GM23338 (cell line): ENCODE measurements at regions not wholly inside any gene's neighbourhood (a gene's known extent, or its start where the extent isn't known, plus 50 kb on each side); places are given as distances from the start of the nearest gene placed in this dataset.
"Not testable (repeated sequence)": the region's sequence is repeated elsewhere in the genome, so short reads cannot be mapped to it uniquely, and the experiment has no call there.

Experiments
- ATAC-seq: fragments of 200-7000 bp; cut with Tn5 transposase; 3 replicates; pipeline ENCODE4 v1.9.1; 2020
- DNase-seq: peaks from one replicate; pipeline ENCODE4 v3.0.0-alpha.2; 2015; ENCODE audit warnings: low spot score
- H2AFZ ChIP-seq: fragments of 200-600 bp; sonication (generic); 2 replicates; pipeline ENCODE4 v1.8.0; 2016; ENCODE audit warnings: antibody characterized with exemption, mild to moderate bottlenecking, moderate library complexity
- H3F3A ChIP-seq: fragments of 200-600 bp; sonication (generic); replicated peaks from 2 replicates; pipeline ENCODE4 v1.8.0; 2017; ENCODE audit warnings: antibody characterized with exemption, mixed run types, low read depth
- H3K27ac ChIP-seq: fragments of 200-600 bp; sonication (generic); 2 replicates; pipeline ENCODE4 v1.6.1; 2016; ENCODE audit warnings: low read depth
- H3K27me3 ChIP-seq: fragments of 200-600 bp; sonication (generic); 2 replicates; pipeline ENCODE4 v1.8.0; 2016; ENCODE audit warnings: mild to moderate bottlenecking, mixed run types, moderate library complexity; ENCODE audit not compliant: insufficient read depth
- H3K36me3 ChIP-seq: fragments of 200-600 bp; sonication (generic); 2 replicates; pipeline ENCODE4 v1.8.0; 2016; ENCODE audit warnings: mild to moderate bottlenecking; ENCODE audit not compliant: insufficient read depth
- H3K4me1 ChIP-seq: fragments of 200-600 bp; sonication (generic); 2 replicates; pipeline ENCODE4 v1.8.0; 2016; ENCODE audit warnings: mild to moderate bottlenecking, moderate library complexity; ENCODE audit not compliant: insufficient read depth
- H3K4me2 ChIP-seq: fragments of 200-600 bp; sonication (generic); 2 replicates; pipeline ENCODE4 v1.7.1; 2017; ENCODE audit warnings: mixed run types
- H3K4me3 ChIP-seq: fragments of 200-600 bp; sonication (generic); 2 replicates; pipeline ENCODE4 v1.6.1; 2016; ENCODE audit warnings: mixed run types
- H3K79me2 ChIP-seq: fragments of 200-600 bp; sonication (generic); replicated peaks from 2 replicates; pipeline ENCODE4 v1.8.0; 2017; ENCODE audit warnings: mild to moderate bottlenecking; ENCODE audit not compliant: insufficient read depth
- H3K9me2 ChIP-seq: fragments of 200-600 bp; sonication (generic); 2 replicates; pipeline ENCODE4 v1.8.0; 2017; ENCODE audit not compliant: insufficient read depth
- H4K20me1 ChIP-seq: fragments of 200-600 bp; sonication (generic); replicated peaks from 2 replicates; pipeline ENCODE4 v1.8.0; 2017; ENCODE audit warnings: mild to moderate bottlenecking; ENCODE audit not compliant: insufficient read depth
- H3K27ac Mint-ChIP-seq: 2 replicates; pipeline ENCODE4 v1.8.0; 2020; ENCODE audit warnings: inconsistent platforms, mild to moderate bottlenecking, moderate library complexity, mixed read lengths
- H3K27me3 Mint-ChIP-seq: 3 replicates; pipeline ENCODE4 v1.8.0; 2022; ENCODE audit warnings: low read depth, mild to moderate bottlenecking, moderate library complexity, mixed read lengths, inconsistent platforms; ENCODE audit not compliant: insufficient read depth, poor library complexity
- H3K36me3 Mint-ChIP-seq: 3 replicates; pipeline ENCODE4 v1.8.0; 2021; ENCODE audit warnings: low read depth, mild to moderate bottlenecking, inconsistent platforms, moderate library complexity, mixed read lengths
- H3K4me1 Mint-ChIP-seq: 3 replicates; pipeline ENCODE4 v1.8.0; 2020; ENCODE audit warnings: mild to moderate bottlenecking, inconsistent platforms, mixed read lengths
- H3K4me3 Mint-ChIP-seq: 3 replicates; pipeline ENCODE4 v1.8.0; 2021; ENCODE audit warnings: moderate library complexity, mild to moderate bottlenecking, inconsistent platforms, mixed read lengths
- H3K9me3 Mint-ChIP-seq: 3 replicates; pipeline ENCODE4 v1.8.0; 2020; ENCODE audit warnings: moderate library complexity, mild to moderate bottlenecking, inconsistent platforms, mixed read lengths
- CREB1 ChIP-seq: fragments of 250-450 bp; sonication (Bioruptor Pico); IDR thresholded peaks from 2 replicates; pipeline ENCODE4 v1.5.0; 2020; ENCODE audit warnings: low read depth, mild to moderate bottlenecking, moderate library complexity
- EZH2 ChIP-seq: fragments of 200-600 bp; sonication (generic); IDR thresholded peaks from one replicate; pipeline ENCODE4 v1.8.0; 2017; ENCODE audit warnings: antibody characterized with exemption, mild to moderate bottlenecking, low read depth; ENCODE audit not compliant: unreplicated experiment
- EZH2phosphoT487 ChIP-seq: fragments of 200-600 bp; sonication (generic); IDR thresholded peaks from one replicate; pipeline ENCODE4 v1.8.1; 2018; ENCODE audit warnings: antibody characterized with exemption; ENCODE audit not compliant: unreplicated experiment
- JUNB ChIP-seq: IDR thresholded peaks from one replicate; pipeline ENCODE4 v1.6.1; 2016; ENCODE audit warnings: antibody characterized with exemption; ENCODE audit not compliant: unreplicated experiment
- POLR2AphosphoS5 ChIP-seq: IDR thresholded peaks from 2 replicates; pipeline ENCODE4 v1.6.1; 2016; ENCODE audit warnings: antibody characterized with exemption, low read depth
- STAT1 ChIP-seq: IDR thresholded peaks from one replicate; pipeline ENCODE4 v1.6.1; 2016; ENCODE audit warnings: antibody characterized with exemption; ENCODE audit not compliant: unreplicated experiment
- ZNF114 ChIP-seq: fragments of 250-450 bp; sonication (Bioruptor Pico); IDR thresholded peaks from 2 replicates; pipeline ENCODE4 v1.5.0; 2020; ENCODE audit warnings: mild to moderate bottlenecking, moderate library complexity
- ZNF331 ChIP-seq: fragments of 250-450 bp; sonication (Bioruptor Pico); IDR thresholded peaks from 2 replicates; pipeline ENCODE4 v1.5.0; 2020; ENCODE audit warnings: low read depth, mild to moderate bottlenecking, moderate library complexity
- TF ChIP-seq, protein P1 (sequence below): fragments of 250-450 bp; sonication (Bioruptor Pico); IDR thresholded peaks from 2 replicates; pipeline ENCODE4 v1.5.0; 2020; ENCODE audit warnings: mild to moderate bottlenecking, moderate library complexity
- TF ChIP-seq, protein P2 (sequence below): IDR thresholded peaks from 2 replicates; pipeline ENCODE4 v1.6.1; 2016; ENCODE audit warnings: antibody characterized with exemption
- TF ChIP-seq, protein P3 (sequence below): IDR thresholded peaks from one replicate; pipeline ENCODE4 v1.6.1; 2018; ENCODE audit warnings: antibody characterized with exemption; ENCODE audit not compliant: unreplicated experiment

DNA sequence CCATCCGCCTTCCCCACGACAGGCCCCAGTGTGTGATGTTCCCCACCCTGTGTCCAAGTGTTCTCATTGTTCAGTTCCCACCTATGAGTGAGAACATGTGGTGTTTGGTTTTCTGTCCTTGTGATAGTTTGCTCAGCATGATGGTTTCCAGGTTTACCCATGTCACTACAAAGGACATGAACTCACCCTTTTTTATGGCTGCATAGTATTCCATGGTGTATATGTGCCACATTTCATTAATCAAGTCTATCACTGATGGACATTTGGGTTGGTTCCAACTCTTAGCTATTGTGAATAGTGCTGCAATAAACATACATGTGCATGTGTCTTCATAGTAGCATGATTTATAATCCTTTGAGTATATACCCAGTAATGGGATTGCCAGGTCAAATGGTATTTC lies 488.2 kb upstream of the SEMA3D start:
- H3K27me3 Mint-ChIP-seq, H4K20me1 ChIP-seq, H3K4me3 ChIP-seq, ATAC-seq, DNase-seq, H3K4me2 ChIP-seq, H3K4me3 Mint-ChIP-seq, H3K27ac Mint-ChIP-seq, H3K9me2 ChIP-seq, H2AFZ ChIP-seq, H3K27me3 ChIP-seq, H3K4me1 Mint-ChIP-seq, H3K4me1 ChIP-seq, H3K79me2 ChIP-seq, H3F3A ChIP-seq, H3K27ac ChIP-seq, H3K36me3 ChIP-seq: not testable (repeated sequence)
- Mint-ChIP-seq H3K9me3 (peaks cover 32% of the 10 kb centered on the region), H3K36me3 (peaks cover 13% of the 10 kb centered on the region)

DNA sequence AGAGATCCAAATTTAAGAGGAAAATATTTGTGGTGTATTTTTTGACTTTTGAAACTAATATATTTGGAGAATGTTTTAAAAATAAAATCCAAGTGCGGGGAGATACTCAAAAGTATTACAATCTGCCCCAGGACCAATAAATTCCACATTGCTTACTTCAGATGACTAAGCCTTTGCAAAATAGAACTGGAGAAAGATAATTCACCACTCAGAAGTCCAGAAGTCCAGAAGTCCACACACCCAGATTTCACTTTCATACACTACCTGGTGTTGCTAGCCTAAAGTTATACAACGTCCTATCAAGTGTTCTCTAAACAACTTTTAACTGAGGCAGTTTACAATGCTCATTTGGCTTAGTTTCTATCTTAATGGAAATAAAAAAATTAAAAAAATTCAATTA lies 487.0 kb upstream of the SEMA3D start:
- H3F3A ChIP-seq, result no peaks in the 10 kb centered on the region
- H3K4me1 ChIP-seq, result no peaks in the 10 kb centered on the region
- H3K4me3 Mint-ChIP-seq, result no peak overlapping the region
- no peak overlapping the region for H3K4me3 ChIP-seq
- no peak overlapping the region for H3K4me2 ChIP-seq
- no peaks in the 10 kb centered on the region for H3K36me3 ChIP-seq
- H3K27me3 Mint-ChIP-seq, result no peaks in the 10 kb centered on the region
- DNase-seq (no peak), ATAC-seq (no peak)
- no peak overlapping the region for H3K27ac ChIP-seq
- H3K9me3 Mint-ChIP-seq, result peaks cover 20% of the 10 kb centered on the region; the same call in 2 of the 3 replicates
- H4K20me1 ChIP-seq, result no peaks in the 10 kb centered on the region
- H3K4me1 Mint-ChIP-seq, result peaks cover 10% of the 10 kb centered on the region; the same call in 2 of the 3 replicates
- H3K36me3 Mint-ChIP-seq, result peaks cover 3% of the 10 kb centered on the region; the same call in 1 of the 3 replicates
- no peaks in the 10 kb centered on the region for H3K79me2 ChIP-seq
- no peaks in the 10 kb centered on the region for H3K27me3 ChIP-seq
- no peak overlapping the region for H3K27ac Mint-ChIP-seq
- H3K9me2 ChIP-seq, result no peaks in the 10 kb centered on the region
- no peak overlapping the region for H2AFZ ChIP-seq
- TF ChIP-seq CREB1 (CRISPR knock-in tag), result no peak
- TF ChIP-seq, protein P1, sequence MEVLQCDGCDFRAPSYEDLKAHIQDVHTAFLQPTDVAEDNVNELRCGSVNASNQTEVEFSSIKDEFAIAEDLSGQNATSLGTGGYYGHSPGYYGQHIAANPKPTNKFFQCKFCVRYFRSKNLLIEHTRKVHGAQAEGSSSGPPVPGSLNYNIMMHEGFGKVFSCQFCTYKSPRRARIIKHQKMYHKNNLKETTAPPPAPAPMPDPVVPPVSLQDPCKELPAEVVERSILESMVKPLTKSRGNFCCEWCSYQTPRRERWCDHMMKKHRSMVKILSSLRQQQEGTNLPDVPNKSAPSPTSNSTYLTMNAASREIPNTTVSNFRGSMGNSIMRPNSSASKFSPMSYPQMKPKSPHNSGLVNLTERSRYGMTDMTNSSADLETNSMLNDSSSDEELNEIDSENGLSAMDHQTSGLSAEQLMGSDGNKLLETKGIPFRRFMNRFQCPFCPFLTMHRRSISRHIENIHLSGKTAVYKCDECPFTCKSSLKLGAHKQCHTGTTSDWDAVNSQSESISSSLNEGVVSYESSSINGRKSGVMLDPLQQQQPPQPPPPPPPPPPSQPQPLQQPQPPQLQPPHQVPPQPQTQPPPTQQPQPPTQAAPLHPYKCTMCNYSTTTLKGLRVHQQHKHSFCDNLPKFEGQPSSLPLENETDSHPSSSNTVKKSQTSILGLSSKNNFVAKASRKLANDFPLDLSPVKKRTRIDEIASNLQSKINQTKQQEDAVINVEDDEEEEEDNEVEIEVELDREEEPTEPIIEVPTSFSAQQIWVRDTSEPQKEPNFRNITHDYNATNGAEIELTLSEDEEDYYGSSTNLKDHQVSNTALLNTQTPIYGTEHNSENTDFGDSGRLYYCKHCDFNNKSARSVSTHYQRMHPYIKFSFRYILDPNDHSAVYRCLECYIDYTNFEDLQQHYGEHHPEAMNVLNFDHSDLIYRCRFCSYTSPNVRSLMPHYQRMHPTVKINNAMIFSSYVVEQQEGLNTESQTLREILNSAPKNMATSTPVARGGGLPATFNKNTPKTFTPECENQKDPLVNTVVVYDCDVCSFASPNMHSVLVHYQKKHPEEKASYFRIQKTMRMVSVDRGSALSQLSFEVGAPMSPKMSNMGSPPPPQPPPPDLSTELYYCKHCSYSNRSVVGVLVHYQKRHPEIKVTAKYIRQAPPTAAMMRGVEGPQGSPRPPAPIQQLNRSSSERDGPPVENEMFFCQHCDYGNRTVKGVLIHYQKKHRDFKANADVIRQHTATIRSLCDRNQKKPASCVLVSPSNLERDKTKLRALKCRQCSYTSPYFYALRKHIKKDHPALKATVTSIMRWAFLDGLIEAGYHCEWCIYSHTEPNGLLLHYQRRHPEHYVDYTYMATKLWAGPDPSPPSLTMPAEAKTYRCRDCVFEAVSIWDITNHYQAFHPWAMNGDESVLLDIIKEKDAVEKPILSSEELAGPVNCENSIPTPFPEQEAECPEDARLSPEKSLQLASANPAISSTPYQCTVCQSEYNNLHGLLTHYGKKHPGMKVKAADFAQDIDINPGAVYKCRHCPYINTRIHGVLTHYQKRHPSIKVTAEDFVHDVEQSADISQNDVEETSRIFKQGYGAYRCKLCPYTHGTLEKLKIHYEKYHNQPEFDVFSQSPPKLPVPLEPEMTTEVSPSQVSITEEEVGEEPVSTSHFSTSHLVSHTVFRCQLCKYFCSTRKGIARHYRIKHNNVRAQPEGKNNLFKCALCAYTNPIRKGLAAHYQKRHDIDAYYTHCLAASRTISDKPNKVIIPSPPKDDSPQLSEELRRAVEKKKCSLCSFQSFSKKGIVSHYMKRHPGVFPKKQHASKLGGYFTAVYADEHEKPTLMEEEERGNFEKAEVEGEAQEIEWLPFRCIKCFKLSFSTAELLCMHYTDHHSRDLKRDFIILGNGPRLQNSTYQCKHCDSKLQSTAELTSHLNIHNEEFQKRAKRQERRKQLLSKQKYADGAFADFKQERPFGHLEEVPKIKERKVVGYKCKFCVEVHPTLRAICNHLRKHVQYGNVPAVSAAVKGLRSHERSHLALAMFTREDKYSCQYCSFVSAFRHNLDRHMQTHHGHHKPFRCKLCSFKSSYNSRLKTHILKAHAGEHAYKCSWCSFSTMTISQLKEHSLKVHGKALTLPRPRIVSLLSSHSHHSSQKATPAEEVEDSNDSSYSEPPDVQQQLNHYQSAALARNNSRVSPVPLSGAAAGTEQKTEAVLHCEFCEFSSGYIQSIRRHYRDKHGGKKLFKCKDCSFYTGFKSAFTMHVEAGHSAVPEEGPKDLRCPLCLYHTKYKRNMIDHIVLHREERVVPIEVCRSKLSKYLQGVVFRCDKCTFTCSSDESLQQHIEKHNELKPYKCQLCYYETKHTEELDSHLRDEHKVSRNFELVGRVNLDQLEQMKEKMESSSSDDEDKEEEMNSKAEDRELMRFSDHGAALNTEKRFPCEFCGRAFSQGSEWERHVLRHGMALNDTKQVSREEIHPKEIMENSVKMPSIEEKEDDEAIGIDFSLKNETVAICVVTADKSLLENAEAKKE (CRISPR knock-in tag), result no peak
- TF ChIP-seq ZNF114, result no peak
- no peak for TF ChIP-seq EZH2
- no peak for TF ChIP-seq EZH2phosphoT487
- TF ChIP-seq JUNB, result no peak
- TF ChIP-seq POLR2AphosphoS5, result no peak
- no peak for TF ChIP-seq STAT1
- TF ChIP-seq, protein P2, sequence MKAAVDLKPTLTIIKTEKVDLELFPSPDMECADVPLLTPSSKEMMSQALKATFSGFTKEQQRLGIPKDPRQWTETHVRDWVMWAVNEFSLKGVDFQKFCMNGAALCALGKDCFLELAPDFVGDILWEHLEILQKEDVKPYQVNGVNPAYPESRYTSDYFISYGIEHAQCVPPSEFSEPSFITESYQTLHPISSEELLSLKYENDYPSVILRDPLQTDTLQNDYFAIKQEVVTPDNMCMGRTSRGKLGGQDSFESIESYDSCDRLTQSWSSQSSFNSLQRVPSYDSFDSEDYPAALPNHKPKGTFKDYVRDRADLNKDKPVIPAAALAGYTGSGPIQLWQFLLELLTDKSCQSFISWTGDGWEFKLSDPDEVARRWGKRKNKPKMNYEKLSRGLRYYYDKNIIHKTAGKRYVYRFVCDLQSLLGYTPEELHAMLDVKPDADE, result no peak
- TF ChIP-seq, protein P3, sequence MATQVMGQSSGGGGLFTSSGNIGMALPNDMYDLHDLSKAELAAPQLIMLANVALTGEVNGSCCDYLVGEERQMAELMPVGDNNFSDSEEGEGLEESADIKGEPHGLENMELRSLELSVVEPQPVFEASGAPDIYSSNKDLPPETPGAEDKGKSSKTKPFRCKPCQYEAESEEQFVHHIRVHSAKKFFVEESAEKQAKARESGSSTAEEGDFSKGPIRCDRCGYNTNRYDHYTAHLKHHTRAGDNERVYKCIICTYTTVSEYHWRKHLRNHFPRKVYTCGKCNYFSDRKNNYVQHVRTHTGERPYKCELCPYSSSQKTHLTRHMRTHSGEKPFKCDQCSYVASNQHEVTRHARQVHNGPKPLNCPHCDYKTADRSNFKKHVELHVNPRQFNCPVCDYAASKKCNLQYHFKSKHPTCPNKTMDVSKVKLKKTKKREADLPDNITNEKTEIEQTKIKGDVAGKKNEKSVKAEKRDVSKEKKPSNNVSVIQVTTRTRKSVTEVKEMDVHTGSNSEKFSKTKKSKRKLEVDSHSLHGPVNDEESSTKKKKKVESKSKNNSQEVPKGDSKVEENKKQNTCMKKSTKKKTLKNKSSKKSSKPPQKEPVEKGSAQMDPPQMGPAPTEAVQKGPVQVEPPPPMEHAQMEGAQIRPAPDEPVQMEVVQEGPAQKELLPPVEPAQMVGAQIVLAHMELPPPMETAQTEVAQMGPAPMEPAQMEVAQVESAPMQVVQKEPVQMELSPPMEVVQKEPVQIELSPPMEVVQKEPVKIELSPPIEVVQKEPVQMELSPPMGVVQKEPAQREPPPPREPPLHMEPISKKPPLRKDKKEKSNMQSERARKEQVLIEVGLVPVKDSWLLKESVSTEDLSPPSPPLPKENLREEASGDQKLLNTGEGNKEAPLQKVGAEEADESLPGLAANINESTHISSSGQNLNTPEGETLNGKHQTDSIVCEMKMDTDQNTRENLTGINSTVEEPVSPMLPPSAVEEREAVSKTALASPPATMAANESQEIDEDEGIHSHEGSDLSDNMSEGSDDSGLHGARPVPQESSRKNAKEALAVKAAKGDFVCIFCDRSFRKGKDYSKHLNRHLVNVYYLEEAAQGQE, result no peak
- TF ChIP-seq ZNF331, result no peak
